ENCODE measurements at regions not wholly inside any gene's neighbourhood (a gene's known extent, or its start where the extent isn't known, plus 50 kb on each side); places are given as distances from the start of the nearest gene placed in this dataset.

GRCh38 chr12:114863911-114864310 is 179.9 kb upstream of the TBX3 start:
- DNase-seq (ENCODE audit: low spot score) (no peak), ATAC-seq (ENCODE audit: insufficient number of reproducible peaks, low FRiP score, low read depth) (no peak)
- TF ChIP-seq CTCF (IDR thresholded peaks at IDR 0.05): no peak
- H3K27ac ChIP-seq: no peak overlapping the region
- H3K36me3 ChIP-seq: no peaks in the 10 kb centered on the region
- no peaks in the 10 kb centered on the region for H3K9me3 ChIP-seq
- H3K4me3 ChIP-seq: no peak overlapping the region
- no peaks in the 10 kb centered on the region for H3K4me1 ChIP-seq (ENCODE audit: control insufficient read depth in 1 of 2, low read depth in 2 of 2)
- H3K27me3 ChIP-seq (replicated peaks; ENCODE audit: insufficient read depth): no peaks in the 10 kb centered on the region

- DNase-seq (ENCODE audit: low spot score): no peak
- no peak overlapping the region for H3K4me3 ChIP-seq
- H3K4me1 ChIP-seq (ENCODE audit: control insufficient read depth in 1 of 2, low read depth in 2 of 2): no peaks in the 10 kb centered on the region
- no peak overlapping the region for H3K27ac ChIP-seq
- H3K27me3 ChIP-seq (replicated peaks; ENCODE audit: insufficient read depth): no peaks in the 10 kb centered on the region
- ATAC-seq (ENCODE audit: insufficient number of reproducible peaks, low FRiP score, low read depth): no peak
- H3K36me3 ChIP-seq: no peaks in the 10 kb centered on the region
- no peaks in the 10 kb centered on the region for H3K9me3 ChIP-seq
- no peak for TF ChIP-seq CTCF (IDR thresholded peaks at IDR 0.05)
These were observed 177.0 kb upstream of the TBX3 start for GRCh38 chr12:114860969-114861368.

- ATAC-seq (ENCODE audit: insufficient number of reproducible peaks, low FRiP score, low read depth): no peak
- Histone ChIP-seq H3K27ac (no peak overlapping the region), H3K9me3 (no peaks in the 10 kb centered on the region), H3K36me3 (no peaks in the 10 kb centered on the region), H3K4me3 (no peak overlapping the region), H3K4me1 (ENCODE audit: control insufficient read depth in 1 of 2, low read depth in 2 of 2) (no peaks in the 10 kb centered on the region), H3K27me3 (replicated peaks; ENCODE audit: insufficient read depth) (no peaks in the 10 kb centered on the region)
- TF ChIP-seq CTCF (IDR thresholded peaks at IDR 0.05): no peak
- DNase-seq (ENCODE audit: low spot score): no peak
These were observed 174.6 kb upstream of the TBX3 start for GRCh38 chr12:114858388-114859146.

GRCh38 chr12:114855678-114856077 is 171.7 kb upstream of the TBX3 start:
- TF ChIP-seq CTCF (IDR thresholded peaks at IDR 0.05): no peak
- no peak for ATAC-seq (ENCODE audit: insufficient number of reproducible peaks, low FRiP score, low read depth)
- no peaks in the 10 kb centered on the region for H3K4me1 ChIP-seq (ENCODE audit: control insufficient read depth in 1 of 2, low read depth in 2 of 2)

GRCh38 chr12:114852976-114853529 is 169.1 kb upstream of the TBX3 start:
- Histone ChIP-seq H3K4me1 (ENCODE audit: control insufficient read depth in 1 of 2, low read depth in 2 of 2) (no peaks in the 10 kb centered on the region), H3K27ac (no peak overlapping the region), H3K36me3 (no peaks in the 10 kb centered on the region), H3K27me3 (replicated peaks; ENCODE audit: insufficient read depth) (no peaks in the 10 kb centered on the region), H3K9me3 (no peaks in the 10 kb centered on the region), H3K4me3 (no peak overlapping the region)
- DNase-seq (ENCODE audit: low spot score) (no peak), ATAC-seq (ENCODE audit: insufficient number of reproducible peaks, low FRiP score, low read depth) (no peak)
- no peak for TF ChIP-seq CTCF (IDR thresholded peaks at IDR 0.05)

More at GRCh38 chr12:114855678-114856077, 171.7 kb upstream of the TBX3 start:
- Histone ChIP-seq H3K27me3 (replicated peaks; ENCODE audit: insufficient read depth) (no peaks in the 10 kb centered on the region), H3K4me3 (no peak overlapping the region), H3K36me3 (no peaks in the 10 kb centered on the region), H3K9me3 (no peaks in the 10 kb centered on the region), H3K27ac (no peak overlapping the region)
- DNase-seq (ENCODE audit: low spot score): no peak

Measured in thoracic aorta (tissue), 2 donors.